HG03196 (cell line): ENCODE measurements at regions not wholly inside any gene's neighbourhood (a gene's known extent, or its start where the extent isn't known, plus 50 kb on each side); places are given as distances from the start of the nearest gene placed in this dataset.

Experiments
- ATAC-seq: cut with Tn5 transposase; IDR thresholded peaks from one replicate; pipeline ENCODE4 v1.9.1; 2021; ENCODE audit not compliant: unreplicated experiment

DNA sequence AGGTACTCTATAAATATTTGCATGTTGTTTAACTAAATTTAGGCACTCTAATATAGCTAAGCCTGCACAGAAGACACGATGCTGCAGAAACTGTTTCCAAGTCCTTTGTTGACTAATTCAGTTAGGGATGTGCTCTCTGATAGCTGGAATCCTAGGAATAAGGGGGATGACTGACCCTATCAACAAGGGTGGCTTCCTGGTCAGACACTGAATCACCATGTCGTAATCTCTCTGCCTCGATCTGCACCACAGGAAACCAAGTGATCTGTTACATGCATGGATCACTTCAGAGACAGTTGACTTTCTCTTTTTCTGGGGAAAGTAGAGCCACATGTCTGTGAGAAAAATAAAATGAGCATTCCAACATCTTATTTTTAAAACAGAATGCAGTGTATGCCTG, 169.1 kb downstream of the GUCY2F start:
- ATAC-seq: no peak

GRCh38 chrX:109310031-109310430, 171.9 kb downstream of the GUCY2F start:
- ATAC-seq: no peak

GRCh38 chrX:109301177-109301576, 180.7 kb downstream of the GUCY2F start:
- ATAC-seq: no peak

DNA sequence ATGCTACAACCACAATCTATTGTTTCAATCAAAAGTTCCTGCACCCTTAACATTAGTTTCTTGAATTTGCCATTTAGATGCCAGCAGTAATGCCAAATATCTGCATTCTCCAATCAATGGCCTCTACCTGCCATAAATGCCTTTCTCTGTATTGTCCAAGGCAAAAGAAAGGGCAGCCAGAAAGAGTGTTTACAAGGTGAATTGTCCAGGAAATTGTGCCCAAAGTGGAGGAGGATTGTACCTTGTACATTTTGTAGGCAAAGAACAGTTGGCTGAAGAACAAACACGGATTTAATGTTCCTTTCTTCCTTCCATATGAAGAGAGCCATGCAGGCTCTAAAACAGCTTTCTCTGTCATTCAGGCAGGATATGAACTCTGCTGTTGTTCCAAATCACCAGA, 181.5 kb downstream of the GUCY2F start:
- no peak for ATAC-seq

DNA sequence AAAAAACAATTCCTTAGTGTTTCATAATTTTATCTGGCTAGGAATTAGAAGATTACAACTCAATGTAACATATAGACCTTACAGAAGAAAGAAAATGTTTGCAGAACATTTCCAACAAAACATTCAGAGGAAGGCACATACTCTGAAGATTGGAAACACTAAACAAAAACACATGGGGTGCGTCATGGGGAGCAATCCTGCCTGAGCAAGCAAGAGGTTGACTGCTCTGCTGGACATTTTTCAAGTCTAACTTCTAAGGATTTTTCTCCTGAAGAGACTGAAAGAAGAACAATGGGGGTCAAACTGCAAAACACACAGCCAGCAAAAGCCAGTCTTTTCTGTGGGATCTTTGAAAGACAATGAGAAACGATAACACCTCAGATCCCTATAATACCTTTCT, 182.8 kb downstream of the GUCY2F start:
- no peak for ATAC-seq

DNA sequence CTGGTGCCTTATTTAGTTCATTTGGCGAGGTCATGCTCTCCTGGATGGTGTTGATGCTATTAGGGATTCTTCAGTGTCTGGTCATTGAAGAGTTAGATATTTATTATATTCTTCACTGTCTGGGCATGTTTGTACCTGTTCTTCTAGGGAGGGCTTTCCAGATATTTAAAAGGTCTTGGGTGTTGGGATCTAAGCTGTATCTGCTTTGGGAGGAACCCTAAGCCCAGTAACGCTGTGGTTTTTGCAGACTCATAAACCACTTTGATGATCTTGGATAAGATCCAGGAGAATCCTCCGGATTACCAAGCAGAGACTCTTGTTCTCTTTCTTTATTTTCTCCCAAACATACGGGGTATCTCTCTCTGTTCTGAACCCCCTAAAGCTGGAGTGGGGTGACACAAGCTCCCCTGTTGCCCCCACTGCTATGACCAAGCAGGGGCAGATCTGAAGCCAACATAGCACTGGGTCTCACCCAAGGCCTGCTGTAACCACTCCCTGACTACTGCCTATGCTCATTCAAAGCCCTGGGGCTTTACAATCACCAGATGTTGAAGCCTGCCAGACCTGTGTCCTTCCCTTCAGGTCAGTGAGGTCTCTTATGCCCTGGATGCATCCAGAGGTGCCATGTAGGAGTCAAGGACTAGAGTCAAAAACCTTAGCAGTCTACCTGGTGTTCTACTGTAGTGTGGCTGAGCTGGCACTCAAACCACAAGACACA, 187.6 kb downstream of the GUCY2F start:
- ATAC-seq: no peak

GRCh38 chrX:109283870-109284269, 198.0 kb downstream of the GUCY2F start:
- ATAC-seq: no peak

- ATAC-seq: peak; percentile 59
Measured at GRCh38 chrX:109281483-109282275, 200.2 kb downstream of the GUCY2F start.

- ATAC-seq: no peak
Measured at GRCh38 chrX:109274806-109275205, 207.1 kb downstream of the GUCY2F start.

DNA sequence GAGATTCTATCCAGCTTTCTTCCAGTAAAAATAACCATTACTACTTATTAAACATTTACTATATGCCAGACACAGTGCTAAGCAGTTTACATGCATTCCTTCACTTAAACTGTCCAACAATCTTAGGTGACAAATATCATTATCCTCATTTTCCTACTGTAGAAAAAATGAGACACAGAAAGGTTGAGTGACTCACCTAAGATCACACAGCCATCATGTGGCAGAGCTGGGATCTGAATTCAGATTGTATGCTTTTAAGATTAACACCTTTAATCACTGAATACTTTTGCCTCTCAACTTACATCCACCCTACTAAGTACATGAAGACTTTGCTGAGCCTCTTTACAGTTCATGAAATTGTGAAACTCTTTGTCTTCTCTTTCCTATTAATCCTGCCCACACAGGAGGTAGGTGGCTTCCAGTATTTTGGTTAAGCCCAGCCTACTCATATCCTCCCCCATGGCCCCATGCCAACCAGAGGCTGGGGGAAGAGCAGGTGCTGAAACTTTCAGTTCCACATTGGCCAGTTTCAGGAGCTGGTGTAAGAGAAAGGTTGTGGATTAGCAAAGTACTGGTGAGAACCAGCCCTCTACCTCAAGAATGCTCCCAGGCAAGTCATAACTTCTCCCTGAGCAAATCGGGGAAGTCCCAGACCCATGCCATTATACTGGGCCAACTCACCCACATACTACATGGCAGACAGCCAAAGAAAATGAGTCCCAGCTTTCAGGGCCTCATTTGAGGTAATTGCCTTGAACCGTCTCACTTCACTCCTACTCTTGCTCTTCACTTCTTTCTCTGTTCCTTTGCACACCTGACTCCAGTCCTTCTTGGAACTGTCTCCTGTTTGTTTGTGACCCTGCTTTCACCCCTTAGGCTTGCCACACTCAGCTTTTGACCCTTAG, 211.1 kb downstream of the GUCY2F start:
- peak; percentile 97 for ATAC-seq

DNA sequence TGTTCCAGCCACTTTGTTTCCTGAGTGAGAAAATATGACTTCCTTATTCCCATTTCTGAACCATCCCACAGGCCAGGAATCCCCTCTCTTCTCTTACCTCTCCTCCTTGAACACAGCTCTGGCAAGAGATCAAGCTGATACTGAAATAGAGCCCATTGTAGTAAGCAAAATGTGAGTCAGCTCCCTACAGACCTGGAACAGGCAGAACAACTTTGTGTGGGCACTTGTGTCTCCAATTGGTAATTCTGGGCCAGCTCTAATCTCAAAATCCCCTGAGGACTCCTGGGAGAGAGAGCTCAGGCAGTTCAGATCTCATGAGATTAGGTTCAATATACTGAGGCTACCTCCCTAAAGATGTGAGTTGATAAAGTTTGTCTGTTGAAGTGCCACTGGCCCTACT, 213.5 kb downstream of the GUCY2F start:
- ATAC-seq: no peak

DNA sequence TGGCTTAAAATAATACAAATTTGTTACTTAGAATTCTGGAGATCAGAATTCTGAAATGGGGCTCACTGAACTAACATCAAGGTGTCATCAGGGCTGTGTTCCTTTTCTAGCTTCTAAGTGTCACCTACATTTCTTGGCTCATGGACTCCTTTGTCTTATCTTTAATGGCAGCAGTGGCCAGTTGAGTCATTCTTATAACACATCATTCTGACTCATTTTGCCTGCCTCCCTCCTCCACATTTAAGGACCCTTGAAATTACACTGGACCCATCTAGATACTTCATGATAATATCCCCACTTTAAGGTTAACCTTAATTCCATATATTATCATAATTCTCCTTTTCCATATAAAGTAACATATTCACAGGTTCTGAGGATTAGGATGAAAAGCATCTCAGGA, 215.9 kb downstream of the GUCY2F start:
- ATAC-seq: no peak

DNA sequence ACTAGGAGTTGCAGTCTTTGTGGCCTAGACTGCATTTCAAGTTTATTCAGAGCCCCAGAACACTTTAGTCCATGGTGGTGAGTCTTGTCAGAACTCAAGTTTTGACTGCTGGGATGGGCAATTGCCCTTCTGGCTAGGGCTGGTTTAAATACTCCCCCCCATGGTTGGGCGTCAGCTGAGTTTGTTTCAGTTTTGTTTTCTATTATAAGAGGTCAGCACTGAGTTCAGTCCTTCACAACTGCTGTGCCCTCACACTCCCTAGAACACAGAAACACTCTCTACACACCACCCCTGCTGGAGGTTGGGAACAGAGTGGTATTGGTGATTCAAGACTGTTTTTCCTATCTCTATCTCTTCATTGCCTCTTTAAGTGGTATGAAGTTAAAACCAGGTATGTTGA, 217.0 kb downstream of the GUCY2F start:
- peak; percentile 45 for ATAC-seq

GRCh38 chrX:109261279-109261678, 220.6 kb downstream of the GUCY2F start:
- ATAC-seq: no peak

DNA sequence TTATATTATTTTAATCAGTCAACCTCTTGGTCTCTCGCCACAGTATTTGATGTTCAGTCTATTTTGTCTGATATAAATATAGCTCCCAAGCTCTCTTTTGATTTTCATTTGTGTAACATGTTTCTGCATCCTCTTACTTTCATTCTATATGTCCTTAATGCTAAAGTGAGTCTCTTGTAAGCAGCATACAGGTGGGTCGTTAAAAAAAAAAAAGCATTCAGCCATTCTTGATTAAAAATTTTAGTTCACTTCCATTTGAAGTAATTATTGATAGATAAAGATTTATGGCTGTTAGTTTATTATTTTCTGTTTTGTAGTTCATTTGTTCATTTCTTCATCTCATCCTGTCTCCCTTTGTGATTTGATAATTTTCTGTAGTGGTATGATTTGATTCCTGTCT, 229.1 kb downstream of the GUCY2F start:
- no peak for ATAC-seq

- no peak for ATAC-seq
Measured at GRCh38 chrX:109218761-109219160, 263.1 kb downstream of the GUCY2F start.

- no peak for ATAC-seq
Measured at GRCh38 chrX:109199726-109200125, 282.2 kb downstream of the GUCY2F start.

DNA sequence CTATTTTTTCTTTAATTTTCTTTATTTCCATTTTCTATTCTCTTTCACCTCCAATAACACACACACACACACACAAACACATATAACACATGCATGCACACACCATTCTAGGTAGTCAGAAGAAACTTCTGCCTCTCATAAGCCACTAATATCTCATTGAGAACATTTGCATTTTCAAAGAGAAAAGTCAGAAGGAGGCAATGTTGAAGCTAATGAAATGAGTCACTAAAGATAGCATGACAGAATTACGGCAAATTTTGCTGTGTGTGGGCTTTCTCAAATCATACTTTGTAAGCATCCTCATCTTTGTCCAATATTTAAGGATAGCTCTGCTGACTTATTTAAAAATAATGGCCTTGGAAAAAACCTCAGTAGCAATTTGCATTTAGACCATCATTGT, 291.3 kb downstream of the GUCY2F start:
- ATAC-seq: no peak

- ATAC-seq: peak; percentile 96
Measured at GRCh38 chrX:109187473-109188168, 294.3 kb downstream of the GUCY2F start.

DNA sequence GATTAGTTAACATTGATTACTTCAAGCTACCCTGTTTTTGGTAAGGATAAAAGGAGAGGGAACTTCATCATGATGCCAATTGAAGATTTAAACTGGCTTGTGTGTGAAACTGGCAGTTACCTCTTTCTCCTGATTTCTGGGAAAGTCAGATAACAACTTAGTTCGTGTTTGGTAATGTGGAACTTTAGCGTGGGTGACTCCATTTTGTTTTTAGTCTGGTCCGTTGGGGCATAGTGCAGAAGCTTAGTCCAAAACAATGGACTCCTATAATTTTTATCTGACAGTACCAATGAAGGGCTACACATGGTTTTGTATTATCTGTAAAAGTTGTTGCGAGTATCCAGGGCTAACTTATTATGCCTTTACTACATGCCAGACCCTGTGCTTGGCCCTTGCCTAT, 294.9 kb downstream of the GUCY2F start:
- no peak for ATAC-seq
